HCT116 (cell line): ENCODE measurements at regions not wholly inside any gene's neighbourhood (a gene's known extent, or its start where the extent isn't known, plus 50 kb on each side); places are given as distances from the start of the nearest gene placed in this dataset.

Source experiments
- ATAC-seq: fragments of 200-7000 bp; cut with Tn5 transposase; 2 replicates; pipeline ENCODE4 v1.9.1; 2020; ENCODE audit warnings: mild to moderate bottlenecking, moderate library complexity
- BruUV-seq: library from RNA; stranded (reverse); fragments of 400-500 nt; replicated peaks from 2 replicates; lab custom pipeline; 2021; lab: Mats Ljungman, UMichigan
- CTCF ChIA-PET: fragments of 300-600 bp; sonication (Branson Sonifier 250); formaldehyde crosslinking; loops from one replicate; lab custom pipeline; 2021; ENCODE audit warnings: antibody characterized with exemption; lab: Charles Lee
- POLR2A ChIA-PET: fragments of 300-600, 350-600 bp; sonication (Branson Sonifier 250); formaldehyde crosslinking; loops from one replicate; lab custom pipeline; 2021; ENCODE audit warnings: antibody characterized with exemption; lab: Charles Lee
- RAD21 ChIA-PET, 2 experiments: fragments of 300-600 bp; sonication (Branson Sonifier 250); formaldehyde crosslinking; loops; one replicate each; lab custom pipeline; 2023; ENCODE audit warnings: low total read pairs in 2 of 2; ENCODE audit not compliant: uncharacterized antibody in 2 of 2, unreplicated experiment in 2 of 2, low non-redundant PET in 1 of 2; lab: Charles Lee
- DNase-seq: peaks from one replicate; pipeline ENCODE4 v3.0.0-alpha.2; 2010; ENCODE audit warnings: low read depth, low spot score
- H2AFZ ChIP-seq: fragments of 200-600 bp; shearing (Covaris generic), sonication (generic); 2 replicates; pipeline ENCODE4 v1.6.1; 2017; ENCODE audit warnings: low read depth, mixed run types, mixed read lengths, antibody characterized with exemption, low read length; ENCODE audit not compliant: poor library complexity, severe bottlenecking
- H3K27ac ChIP-seq: 2 replicates; pipeline ENCODE4 v1.5.1; 2012; ENCODE audit warnings: low read depth, low read length
- H3K27me3 ChIP-seq: fragments of 200-600 bp; sonication (generic); 2 replicates; pipeline ENCODE4 v1.6.1; 2016; ENCODE audit warnings: mixed run types, low read length, mixed read lengths; ENCODE audit not compliant: insufficient read depth
- H3K36me3 ChIP-seq, 2 experiments: fragments of 200-500 bp in 1 of 2; fragments of 200-600 bp in 1 of 2; sonication (Bioruptor generic) in 1 of 2; sonication (generic) in 1 of 2; 2 replicates each; pipeline versions ENCODE4 v1.5.1 to v1.6.1; 2014 to 2016; ENCODE audit warnings: low read length in 2 of 2, inconsistent platforms in 1 of 2, mixed read lengths in 1 of 2, mixed run types in 1 of 2; ENCODE audit not compliant: insufficient read depth in 2 of 2, control insufficient read depth in 1 of 2
- H3K4me1 ChIP-seq, 2 experiments: fragments of 200-600 bp in 1 of 2; sonication (generic) in 1 of 2; 2 replicates each; pipeline versions ENCODE4 v1.5.1 to v1.6.1; 2012 to 2017; ENCODE audit warnings: low read length in 2 of 2, inconsistent platforms in 1 of 2, mild to moderate bottlenecking in 1 of 2, mixed read lengths in 1 of 2, mixed run types in 1 of 2, moderate library complexity in 1 of 2; ENCODE audit not compliant: insufficient read depth in 2 of 2, control insufficient read depth in 1 of 2
- H3K4me2 ChIP-seq: fragments of 200-600 bp; sonication (generic); 2 replicates; pipeline ENCODE4 v1.6.1; 2017; ENCODE audit warnings: mixed run types, low read length, mixed read lengths
- H3K4me3 ChIP-seq, 2 experiments: fragments of 200-600 bp in 1 of 2; sonication (generic) in 1 of 2; replicated peaks in 1 of 2; 2 replicates each; pipeline ENCODE4 v1.5.1; 2011 to 2016; ENCODE audit warnings: low read length in 2 of 2, control low read depth in 1 of 2, low read depth in 1 of 2, mild to moderate bottlenecking in 1 of 2, mixed read lengths in 1 of 2, mixed run types in 1 of 2
- H3K79me2 ChIP-seq: fragments of 200-600 bp; sonication (generic); 2 replicates; pipeline ENCODE4 v1.6.1; 2017; ENCODE audit warnings: mild to moderate bottlenecking, mixed run types, low read length, moderate library complexity, mixed read lengths; ENCODE audit not compliant: insufficient read depth
- H3K9ac ChIP-seq: fragments of 200-600 bp; sonication (generic); 2 replicates; pipeline ENCODE4 v1.6.1; 2016; ENCODE audit warnings: low read length, mixed read lengths
- H3K9me2 ChIP-seq: fragments of 200-600 bp; sonication (generic), shearing (Covaris generic); 2 replicates; pipeline ENCODE4 v1.6.1; 2017; ENCODE audit warnings: mixed run types, mild to moderate bottlenecking, moderate library complexity; ENCODE audit not compliant: insufficient read depth
- H3K9me3 ChIP-seq, 2 experiments: fragments of 200-500 bp in 1 of 2; fragments of 200-600 bp in 1 of 2; sonication (Bioruptor generic) in 1 of 2; sonication (generic) in 1 of 2; 2 replicates each; pipeline ENCODE4 v1.6.1; 2014 to 2017; ENCODE audit warnings: low read length in 2 of 2, mixed read lengths in 2 of 2, inconsistent platforms in 1 of 2, low read depth in 1 of 2, mild to moderate bottlenecking in 1 of 2, mixed run types in 1 of 2, moderate library complexity in 1 of 2; ENCODE audit not compliant: control insufficient read depth in 1 of 2, insufficient read depth in 1 of 2
- H4K20me1 ChIP-seq: fragments of 200-600 bp; sonication (generic), shearing (Covaris generic); 2 replicates; pipeline ENCODE4 v1.6.1; 2017; ENCODE audit warnings: mixed run types, mild to moderate bottlenecking, moderate library complexity; ENCODE audit not compliant: insufficient read depth
- CBX3 ChIP-seq: IDR thresholded peaks from 2 replicates; pipeline ENCODE4 v1.6.1; 2012; ENCODE audit warnings: low read depth
- JUND ChIP-seq: IDR thresholded peaks from 2 replicates; pipeline ENCODE4 v1.6.1; 2012
- SRF ChIP-seq: IDR thresholded peaks from 2 replicates; pipeline ENCODE4 v1.6.1; 2012; ENCODE audit warnings: low read depth
- intact Hi-C: fragments of 100-400 bp; cut with micrococcal nuclease; formaldehyde crosslinking; loops from 2 replicates; pipeline ENCODE4 v1.10.0; 2022
- TF ChIP-seq, protein P1 (sequence below): IDR thresholded peaks from 2 replicates; pipeline ENCODE4 v1.6.1; 2011; ENCODE audit warnings: mild to moderate bottlenecking, low read length, moderate library complexity; ENCODE audit not compliant: insufficient replicate concordance; ENCODE audit errors: extremely low read depth
- TF ChIP-seq, protein P2 (sequence below), 3 experiments: fragments of 200-600 bp in 1 of 3; sonication (generic) in 1 of 3; IDR thresholded peaks in 2 of 3; conservative IDR thresholded peaks in 1 of 3; 2 replicates each; pipeline ENCODE4 v1.5.1; 2012 to 2017; ENCODE audit warnings: low read depth in 2 of 3, low read length in 2 of 3, antibody characterized with exemption in 1 of 3, borderline replicate concordance in 1 of 3, control low read depth in 1 of 3, mild to moderate bottlenecking in 1 of 3, mixed read lengths in 1 of 3, mixed run types in 1 of 3, moderate library complexity in 1 of 3; ENCODE audit not compliant: insufficient read depth in 1 of 3

DNA sequence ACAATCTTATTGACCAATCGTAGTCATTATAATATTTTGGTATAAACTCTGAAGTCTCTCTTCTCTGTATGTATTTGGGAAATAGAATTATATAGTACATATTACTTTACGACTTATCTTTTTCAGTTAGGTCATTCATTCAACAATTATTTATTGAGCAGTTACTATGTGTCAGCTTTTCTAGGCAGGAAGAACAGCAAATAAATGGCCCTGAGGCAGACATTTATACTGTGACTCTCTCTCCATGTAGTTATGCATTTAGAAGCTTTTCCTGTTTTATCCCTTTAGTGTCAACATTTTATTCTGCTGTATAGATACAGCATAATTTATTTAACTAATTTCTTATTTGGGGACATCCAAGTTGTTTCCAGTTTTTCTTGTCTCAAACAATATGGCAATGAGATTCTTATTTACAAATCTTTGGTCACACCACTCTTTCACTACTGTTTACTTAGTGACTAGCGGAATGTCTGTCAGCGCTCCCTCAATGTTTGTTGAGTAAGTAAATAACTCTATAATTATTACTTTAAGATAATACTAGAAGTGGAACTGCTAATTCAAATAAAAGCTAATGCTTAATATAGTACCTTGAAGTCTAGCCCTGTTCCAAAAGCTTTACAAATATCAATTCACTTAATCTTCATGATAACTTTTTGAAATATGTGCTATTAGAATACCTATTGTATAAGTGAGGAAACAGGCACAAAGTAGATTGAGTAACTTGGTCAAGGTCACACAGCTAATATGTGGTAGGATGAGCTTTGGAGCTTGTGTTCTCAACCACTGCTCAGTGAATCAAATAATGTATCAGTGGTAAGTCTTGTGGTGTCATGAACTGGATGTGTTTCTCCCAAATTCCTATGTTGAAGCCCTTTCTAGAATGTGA, 465.6 kb downstream of the SIPA1L2 start:
- Histone ChIP-seq H3K4me1 (no peaks in the 10 kb centered on the region), H3K79me2 (no peaks in the 10 kb centered on the region), H3K27me3 (no peaks in the 10 kb centered on the region), H3K4me2 (no peak overlapping the region), H3K9ac (no peak overlapping the region), H4K20me1 (no peaks in the 10 kb centered on the region), H3K9me2 (no peaks in the 10 kb centered on the region), H3K4me3 (no peak overlapping the region), H3K27ac (no peak overlapping the region), H2AFZ (no peak overlapping the region), H3K9me3 (no peaks in the 10 kb centered on the region), H3K36me3 (no peaks in the 10 kb centered on the region)
- TF ChIP-seq SRF (no peak), JUND (no peak), CBX3 (no peak)
- TF ChIP-seq, protein P1, sequence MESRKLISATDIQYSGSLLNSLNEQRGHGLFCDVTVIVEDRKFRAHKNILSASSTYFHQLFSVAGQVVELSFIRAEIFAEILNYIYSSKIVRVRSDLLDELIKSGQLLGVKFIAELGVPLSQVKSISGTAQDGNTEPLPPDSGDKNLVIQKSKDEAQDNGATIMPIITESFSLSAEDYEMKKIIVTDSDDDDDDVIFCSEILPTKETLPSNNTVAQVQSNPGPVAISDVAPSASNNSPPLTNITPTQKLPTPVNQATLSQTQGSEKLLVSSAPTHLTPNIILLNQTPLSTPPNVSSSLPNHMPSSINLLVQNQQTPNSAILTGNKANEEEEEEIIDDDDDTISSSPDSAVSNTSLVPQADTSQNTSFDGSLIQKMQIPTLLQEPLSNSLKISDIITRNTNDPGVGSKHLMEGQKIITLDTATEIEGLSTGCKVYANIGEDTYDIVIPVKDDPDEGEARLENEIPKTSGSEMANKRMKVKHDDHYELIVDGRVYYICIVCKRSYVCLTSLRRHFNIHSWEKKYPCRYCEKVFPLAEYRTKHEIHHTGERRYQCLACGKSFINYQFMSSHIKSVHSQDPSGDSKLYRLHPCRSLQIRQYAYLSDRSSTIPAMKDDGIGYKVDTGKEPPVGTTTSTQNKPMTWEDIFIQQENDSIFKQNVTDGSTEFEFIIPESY, result no peak
- TF ChIP-seq, protein P2, sequence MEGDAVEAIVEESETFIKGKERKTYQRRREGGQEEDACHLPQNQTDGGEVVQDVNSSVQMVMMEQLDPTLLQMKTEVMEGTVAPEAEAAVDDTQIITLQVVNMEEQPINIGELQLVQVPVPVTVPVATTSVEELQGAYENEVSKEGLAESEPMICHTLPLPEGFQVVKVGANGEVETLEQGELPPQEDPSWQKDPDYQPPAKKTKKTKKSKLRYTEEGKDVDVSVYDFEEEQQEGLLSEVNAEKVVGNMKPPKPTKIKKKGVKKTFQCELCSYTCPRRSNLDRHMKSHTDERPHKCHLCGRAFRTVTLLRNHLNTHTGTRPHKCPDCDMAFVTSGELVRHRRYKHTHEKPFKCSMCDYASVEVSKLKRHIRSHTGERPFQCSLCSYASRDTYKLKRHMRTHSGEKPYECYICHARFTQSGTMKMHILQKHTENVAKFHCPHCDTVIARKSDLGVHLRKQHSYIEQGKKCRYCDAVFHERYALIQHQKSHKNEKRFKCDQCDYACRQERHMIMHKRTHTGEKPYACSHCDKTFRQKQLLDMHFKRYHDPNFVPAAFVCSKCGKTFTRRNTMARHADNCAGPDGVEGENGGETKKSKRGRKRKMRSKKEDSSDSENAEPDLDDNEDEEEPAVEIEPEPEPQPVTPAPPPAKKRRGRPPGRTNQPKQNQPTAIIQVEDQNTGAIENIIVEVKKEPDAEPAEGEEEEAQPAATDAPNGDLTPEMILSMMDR (IDR thresholded peaks at IDR 0.05 in 2 of 3, conservative IDR thresholded peaks at IDR 0.05 in 1 of 3; ENCODE audit: borderline replicate concordance in 1 of 3, insufficient read depth in 1 of 3, low read depth in 2 of 3, low read length in 2 of 3), result no peak
- RAD21 ChIA-PET, result no interaction called here
- POLR2A ChIA-PET, result no interaction called here
- CTCF ChIA-PET, result no interaction called here
- no TSS peak for BruUV-seq
- intact Hi-C loops, result no loop called here
- no peak for DNase-seq
- no peak for ATAC-seq
